HG02678 (cell line): ENCODE measurements at regions not wholly inside any gene's neighbourhood (a gene's known extent, or its start where the extent isn't known, plus 50 kb on each side); places are given as distances from the start of the nearest gene placed in this dataset.
"Not testable (repeated sequence)": the region's sequence is repeated elsewhere in the genome, so short reads cannot be mapped to it uniquely, and the experiment has no call there.

Experiments used
- ATAC-seq: cut with Tn5 transposase; IDR thresholded peaks from one replicate; pipeline ENCODE4 v1.9.1; 2021; ENCODE audit warnings: mild to moderate bottlenecking, moderate library complexity; ENCODE audit not compliant: unreplicated experiment

DNA sequence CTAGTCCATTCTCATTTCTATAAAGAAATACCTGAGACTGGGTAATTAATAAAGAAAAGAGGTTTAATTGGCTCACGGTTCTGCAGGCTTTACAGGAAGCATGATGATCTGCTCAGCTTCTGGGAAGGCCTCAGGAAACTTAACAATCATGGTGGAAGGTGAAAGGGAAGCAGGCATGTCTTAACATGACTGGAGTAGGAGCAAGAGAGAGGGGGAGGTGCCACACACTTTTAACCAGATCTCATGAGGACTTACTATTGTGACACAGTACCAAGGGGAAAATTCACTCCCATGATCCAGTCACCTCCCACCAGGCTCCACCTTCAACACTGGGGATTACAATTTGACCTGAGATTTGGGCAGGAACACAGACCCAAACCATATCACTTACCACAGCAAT lies 310.1 kb downstream of the SH3GL2 start:
- not testable (repeated sequence) for ATAC-seq

DNA sequence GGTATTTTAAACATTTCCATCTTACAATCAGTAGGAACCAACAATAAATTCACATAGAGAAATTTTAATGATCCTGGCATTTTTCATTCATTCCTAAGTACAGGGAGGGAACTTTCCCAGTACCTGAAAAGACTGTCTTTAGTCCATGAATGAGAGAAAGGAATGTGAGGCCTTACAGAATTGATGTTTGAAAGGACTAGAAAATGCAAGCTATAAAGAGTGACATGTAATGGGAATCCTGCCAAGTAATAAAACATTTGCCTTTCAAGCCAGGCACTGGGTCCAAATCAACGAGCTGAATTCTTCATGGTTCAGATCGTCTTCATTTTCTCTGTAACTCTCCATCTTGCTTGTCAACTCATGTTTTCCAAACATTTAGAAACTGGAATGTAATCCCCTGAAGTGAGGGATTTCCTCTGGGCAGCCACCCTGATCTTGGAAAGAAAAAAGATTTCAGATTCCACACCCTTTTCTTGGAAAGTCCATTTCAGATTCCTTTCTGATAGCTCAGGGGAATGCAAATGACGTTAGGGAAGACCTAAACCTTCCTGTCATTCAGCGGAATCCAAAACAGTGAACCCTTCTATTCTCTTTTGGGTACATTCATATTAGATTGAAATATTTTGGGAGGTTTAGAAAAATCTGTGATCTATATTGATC lies 315.8 kb downstream of the SH3GL2 start:
- ATAC-seq = no peak

DNA sequence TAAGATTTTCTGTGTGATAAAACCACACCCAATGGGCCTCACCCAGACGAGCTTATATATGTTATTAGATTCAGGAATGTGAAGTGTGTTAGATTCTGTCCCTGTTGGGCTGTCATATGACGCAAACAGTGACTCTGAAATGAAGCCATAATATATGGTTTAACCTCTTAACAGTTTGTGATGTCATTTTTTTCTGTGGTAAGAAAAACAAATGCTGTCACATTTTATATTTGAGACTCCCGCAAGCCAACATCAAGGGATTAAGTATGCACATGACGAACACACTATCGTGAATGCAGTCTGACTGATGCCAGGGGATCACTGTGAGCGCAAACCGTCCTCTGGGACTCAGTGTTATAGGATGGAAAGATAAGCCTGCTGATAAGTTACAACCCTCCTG lies 321.7 kb downstream of the SH3GL2 start:
- ATAC-seq = no peak

DNA sequence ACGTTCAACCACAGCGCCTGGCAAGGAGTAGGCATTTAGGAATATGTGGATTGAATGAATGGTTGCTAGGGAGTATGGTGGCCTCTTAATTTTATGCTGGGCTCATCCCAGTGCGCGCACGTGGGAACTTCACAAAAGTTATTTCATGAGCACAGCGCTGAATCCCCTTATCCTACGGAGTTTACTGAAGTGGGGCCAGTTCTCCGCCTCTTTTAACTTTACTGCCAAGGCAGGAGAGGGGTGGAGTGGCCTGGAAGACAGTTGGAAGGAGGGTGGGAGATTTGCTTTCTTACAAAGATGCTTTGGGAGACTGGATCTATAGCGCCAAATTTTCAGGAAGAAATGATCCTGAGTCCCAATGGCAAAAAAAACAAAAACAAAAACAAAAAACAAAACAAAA lies 326.5 kb downstream of the SH3GL2 start:
- ATAC-seq = no peak

DNA sequence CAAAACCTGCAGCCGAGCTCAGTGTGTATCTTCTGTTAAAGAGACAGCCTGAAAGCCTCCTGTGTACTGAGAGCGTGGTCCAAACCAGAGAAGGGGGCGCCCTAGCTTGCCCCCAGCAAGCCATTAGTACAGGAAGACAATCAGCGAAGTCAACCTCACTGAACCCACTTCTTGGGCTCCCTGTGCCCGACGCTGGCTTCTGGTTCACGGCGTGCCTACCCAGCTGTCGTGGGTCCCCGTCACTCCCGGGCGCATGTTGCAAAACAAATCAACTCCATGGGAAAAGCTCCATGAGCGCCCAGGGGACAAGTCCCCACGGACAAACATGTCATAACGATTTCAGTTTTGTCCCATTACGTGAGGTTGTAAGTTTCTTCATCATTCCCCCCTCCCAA lies 326.9 kb downstream of the SH3GL2 start:
- no peak for ATAC-seq

DNA sequence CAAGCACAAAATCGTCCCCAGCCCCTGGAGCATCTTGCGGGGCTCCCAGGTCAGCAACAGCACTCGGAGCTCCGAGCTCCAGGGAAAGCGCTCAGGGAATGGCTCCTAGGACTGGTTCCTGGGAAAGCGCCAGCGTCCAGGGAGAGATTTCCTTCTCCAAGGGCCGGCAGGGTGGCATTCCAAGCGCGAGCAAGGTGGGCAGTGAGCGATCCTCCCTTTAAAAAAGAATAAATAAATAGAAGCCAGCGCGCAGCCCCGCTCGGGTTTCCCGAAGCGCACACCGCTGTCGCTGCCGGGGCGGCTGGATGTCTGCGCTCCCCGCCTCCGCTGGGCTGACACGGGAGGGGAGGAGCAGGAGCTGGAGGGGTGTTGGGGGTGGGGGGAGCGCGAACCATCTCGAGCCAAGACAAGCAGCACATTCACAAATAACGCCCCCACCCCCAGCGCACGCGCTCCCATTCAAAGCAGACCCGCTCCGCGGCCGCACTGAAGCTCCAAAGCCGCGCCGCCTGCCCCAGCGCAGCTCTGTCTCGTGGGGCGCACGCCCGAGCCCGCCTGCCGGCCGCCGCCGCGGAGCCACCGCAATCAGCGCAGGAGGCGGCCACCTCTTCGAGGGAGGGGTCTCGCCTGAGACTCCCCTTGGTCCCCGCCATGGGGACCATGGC lies 327.4 kb downstream of the SH3GL2 start:
- no peak for ATAC-seq

DNA sequence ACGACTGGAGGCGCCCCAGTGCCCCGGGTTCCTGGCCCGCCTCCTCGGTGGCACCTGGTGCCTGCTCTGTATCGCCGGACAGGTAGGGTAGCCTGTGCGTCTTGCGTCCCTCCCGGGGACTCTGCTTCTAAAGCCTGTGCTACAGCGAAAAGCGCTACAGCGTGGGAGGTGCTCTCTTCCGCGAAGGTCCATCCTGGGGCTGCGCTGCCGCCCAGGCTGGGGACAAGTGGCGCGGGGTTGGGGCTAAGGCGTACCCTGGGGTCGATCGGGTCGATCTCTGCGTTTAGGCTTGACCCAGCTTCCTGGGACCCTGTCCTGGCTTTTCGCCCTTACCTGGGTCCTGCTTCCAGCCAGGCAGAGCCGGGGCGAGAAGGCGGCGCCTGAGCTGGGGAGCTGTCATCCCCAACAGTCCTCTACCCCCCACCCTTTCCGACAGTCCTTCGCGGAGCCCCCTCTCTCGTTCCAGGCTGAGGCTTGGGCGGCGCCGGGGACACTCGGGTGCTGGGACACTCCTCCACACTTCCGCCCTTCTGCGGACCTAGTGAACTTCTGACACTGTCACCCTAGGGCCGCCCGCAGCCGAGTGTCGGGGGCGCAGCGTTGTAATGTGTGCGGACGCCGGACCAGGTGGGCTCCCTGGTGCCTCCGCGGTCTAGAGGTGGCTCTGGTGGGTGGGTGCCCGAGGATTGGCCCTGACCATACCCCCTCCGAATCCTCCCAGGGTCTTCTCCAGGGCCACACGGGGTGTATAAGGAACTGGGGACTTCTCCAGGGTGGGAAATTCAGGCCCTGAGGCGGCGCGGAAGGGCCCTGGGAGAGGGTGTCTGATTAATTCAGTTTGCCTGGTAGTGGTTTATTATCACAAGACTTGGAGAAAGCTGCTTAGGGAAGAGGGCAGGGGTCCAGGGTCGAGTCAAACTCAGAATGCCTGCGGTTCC lies 328.2 kb downstream of the SH3GL2 start:
- no peak for ATAC-seq

DNA sequence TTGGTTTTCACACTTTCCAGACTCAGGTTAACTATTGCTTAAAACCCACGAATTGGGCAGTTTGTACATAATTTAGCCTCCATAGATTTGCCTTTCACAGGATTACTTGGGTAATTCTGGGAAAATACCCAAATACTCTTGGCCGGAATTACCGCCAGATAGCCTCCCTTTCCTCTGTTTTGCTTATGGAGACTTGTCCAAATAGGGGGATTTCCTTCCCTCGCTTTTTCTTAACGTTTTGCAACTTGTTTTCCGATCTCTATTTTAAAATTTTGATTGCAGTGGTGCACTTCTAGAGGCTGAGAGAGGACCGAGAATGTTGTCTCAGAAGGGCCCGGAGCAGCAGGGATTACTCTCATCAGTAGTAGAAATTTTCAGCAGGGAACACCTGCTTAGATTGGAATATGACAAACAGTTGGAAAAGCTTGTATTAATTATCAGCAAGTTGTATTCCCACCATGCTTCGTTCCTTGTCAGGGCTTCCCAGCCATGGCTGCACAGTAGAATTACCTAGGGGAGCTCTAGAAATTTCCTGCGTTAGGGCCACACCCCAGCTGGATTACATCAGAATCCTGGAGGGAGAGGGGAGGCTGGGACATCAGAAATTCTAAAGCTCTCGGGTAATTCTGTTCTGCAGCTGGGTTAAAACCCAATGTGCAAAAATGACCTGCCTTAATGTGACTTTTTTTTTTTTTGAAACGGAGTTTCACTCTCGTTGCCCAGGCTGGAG lies 329.1 kb downstream of the SH3GL2 start:
- ATAC-seq = no peak

DNA sequence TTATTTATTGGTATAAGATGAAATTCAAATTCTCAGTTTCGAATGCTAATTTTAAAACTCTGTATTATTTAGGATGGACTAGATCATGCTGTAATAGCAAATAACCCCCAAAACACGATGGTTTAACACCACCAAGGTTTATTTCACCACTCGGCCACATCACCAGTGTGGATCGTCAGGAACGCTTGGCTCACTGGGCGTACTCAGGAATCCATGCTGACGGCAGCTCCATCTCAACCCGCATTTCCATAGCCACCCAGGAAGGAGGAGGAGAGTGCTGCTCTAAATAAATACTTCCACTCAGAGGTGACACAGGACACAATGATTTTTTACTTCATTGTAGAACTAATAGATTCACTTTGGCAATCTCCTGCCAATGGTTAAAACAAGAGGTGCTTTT lies 347.4 kb downstream of the SH3GL2 start:
- ATAC-seq = no peak

DNA sequence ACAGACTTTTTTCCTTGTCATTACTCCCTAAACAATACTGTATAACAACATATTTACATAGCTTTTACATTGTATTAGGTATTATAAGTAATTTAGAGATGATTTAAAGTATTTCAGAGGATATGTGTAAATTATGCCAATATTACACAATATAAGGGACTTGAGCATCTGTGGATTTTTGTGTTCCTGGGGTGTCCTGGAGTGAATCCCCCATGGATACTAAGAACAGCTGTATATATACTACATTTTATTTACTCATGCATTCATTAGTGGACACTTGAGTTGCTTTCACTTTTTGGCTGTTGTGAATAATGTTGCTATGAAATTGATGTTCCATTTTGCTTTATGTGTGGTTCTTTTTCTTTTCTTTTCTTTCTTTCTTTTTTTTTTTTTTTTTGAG lies 348.8 kb downstream of the SH3GL2 start:
- no peak for ATAC-seq

DNA sequence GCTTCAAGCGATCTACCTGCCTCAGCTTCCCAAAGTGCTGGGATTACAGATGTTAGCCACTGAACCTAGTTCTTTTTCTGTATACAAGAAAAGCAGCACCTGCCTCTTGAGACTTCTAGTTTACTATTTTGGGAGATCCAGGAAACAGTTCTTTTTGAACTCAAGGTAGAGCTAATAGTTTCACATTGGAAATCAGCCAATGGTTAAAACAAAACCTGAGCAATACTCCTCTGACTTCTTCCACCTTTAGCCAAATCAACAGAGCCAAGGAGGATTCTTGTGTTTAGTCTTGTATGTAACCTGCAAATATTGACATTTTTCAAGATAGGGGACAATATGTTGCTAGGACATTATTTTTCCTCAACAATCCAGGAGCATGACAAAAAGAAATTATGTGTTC lies 349.4 kb downstream of the SH3GL2 start:
- ATAC-seq = no peak

DNA sequence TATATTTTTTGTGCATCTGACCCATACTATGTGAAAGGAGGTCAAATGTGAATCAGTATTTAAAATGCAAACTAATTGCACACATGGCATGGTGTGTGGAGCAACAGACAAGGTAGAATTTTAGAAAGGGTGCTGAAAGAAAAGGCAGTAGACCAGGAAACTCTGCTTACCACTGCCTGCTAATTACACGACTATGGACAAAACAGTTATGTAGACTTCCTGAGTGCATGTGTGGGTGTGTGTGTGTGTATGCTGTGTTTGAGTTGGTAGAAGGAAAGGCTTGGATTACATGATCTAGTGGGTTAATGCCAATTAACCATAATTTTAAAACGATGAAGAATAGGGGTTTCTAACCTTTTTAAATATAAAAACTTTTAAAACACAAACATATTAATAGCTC lies 349.9 kb downstream of the SH3GL2 start:
- no peak for ATAC-seq

DNA sequence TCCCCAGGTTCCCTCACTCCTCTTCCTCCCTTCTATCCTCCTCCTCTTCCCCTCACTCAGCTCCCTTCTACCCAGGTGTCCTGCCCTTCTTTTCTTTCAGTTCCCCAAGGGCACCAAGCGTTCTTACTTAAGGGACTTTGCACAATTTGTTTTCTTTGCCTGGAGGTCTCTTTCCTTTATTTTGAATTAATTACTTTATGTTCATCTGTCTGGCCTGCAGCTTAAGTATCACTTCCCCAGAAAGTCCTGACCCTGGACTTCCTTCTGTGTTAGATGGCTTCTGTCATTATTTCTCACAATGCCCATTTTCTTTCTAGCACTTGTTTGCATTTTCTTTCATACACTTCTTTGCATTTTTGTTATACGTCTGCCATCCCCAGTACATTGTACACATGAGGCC lies 350.6 kb downstream of the SH3GL2 start:
- no peak for ATAC-seq

DNA sequence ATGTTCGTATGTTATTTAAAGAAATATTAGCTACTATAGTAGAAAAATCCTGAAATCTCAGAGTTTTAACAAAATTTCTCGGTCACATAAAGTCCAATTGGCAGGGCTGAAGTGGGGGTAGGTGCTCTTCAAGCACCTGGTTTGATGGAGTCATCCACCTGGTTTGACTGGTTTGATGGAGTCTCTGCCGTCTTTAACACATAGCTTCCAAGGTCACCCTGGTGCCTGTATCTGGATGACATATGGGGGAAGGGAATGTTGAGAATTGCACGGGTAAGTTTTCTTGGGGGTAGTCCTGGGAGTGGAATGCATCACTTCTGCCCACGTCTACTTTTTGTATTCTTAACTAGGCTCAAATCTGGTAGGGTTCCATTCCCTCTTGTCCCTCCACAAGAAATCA lies 351.2 kb downstream of the SH3GL2 start:
- no peak for ATAC-seq

DNA sequence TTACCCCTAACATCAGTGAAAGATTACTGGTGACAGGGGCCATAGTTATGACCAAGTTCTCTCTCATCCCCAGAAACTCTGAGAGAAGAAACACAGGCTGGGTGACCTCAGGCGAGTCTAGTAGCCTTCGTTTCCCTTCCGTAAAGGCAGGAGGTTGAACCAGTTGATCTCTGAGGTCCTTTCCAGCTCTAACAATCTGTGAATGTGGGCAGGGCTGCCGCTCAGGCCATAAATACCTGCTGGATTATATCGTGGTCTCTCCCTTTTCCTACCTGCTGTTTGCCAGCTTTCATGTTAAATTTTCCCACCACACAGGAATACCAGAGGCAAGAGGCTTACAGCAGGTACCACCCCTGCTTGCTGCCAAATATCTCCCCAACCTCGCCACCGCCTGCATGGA lies 357.5 kb downstream of the SH3GL2 start:
- ATAC-seq = no peak

DNA sequence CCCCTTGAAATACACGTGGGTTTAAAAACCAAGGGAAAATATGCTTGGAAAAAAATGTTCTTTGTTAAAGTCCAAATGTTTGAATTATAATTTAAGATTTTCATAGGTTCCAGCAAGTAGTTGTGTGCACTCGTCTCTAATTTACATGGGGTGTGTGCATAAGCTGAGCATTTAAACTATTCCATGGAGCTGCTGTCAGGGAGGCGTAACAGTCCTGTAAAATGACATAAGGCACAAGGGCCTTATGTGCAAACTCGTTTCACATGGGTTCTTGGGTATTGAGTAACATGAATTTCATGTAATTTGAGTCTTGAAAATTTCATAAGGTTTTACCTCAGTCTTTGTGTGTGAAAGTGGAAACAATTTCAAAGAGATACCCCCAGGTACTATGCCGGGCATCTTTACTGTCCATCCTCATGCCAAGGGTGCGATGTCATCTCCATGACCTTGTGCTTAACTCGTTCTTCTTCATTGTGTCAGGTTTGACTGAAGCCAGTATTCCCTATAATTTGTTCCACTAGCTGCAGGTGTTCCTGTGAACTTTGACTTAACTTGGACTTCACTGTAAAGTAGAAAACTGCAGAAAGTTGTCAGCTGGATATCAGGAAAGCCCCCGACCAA lies 359.3 kb downstream of the SH3GL2 start:
- ATAC-seq = no peak

DNA sequence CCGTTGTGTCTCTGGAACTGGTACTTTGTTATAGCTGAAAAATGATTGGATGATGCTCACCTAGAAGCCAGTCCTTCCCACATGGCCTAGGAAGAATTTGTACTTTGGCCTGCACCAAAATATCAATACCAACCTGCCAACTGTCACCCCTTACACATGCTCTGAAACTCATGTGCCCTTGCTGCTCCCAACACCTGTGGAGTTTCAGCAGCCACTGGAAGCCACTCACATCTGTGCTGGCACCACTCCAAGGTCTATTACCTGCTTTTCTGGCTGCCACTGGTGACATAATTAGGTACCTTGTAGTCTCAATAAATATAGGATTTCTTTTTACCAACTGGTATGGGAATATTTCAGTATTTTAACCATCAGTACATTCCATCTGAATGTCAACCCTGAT lies 363.6 kb downstream of the SH3GL2 start:
- ATAC-seq = no peak

DNA sequence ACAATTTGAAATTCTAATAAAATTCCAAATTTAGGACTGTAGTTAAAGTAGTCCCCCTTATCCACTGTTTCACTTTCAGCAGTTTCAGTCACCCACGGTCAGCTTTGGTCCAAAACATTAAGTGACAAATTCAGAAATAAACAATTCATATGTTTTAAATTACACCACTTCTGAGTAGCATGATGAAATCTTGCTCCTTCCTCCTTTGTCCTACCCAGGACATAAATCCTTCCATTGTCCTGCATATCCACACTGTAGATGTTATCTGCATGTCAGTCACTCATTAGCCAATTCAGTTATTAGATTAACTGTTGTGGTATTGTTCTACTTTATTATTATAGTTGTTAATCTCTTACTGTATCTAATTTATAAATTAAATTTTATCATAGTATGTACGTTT lies 376.5 kb downstream of the SH3GL2 start:
- no peak for ATAC-seq

DNA sequence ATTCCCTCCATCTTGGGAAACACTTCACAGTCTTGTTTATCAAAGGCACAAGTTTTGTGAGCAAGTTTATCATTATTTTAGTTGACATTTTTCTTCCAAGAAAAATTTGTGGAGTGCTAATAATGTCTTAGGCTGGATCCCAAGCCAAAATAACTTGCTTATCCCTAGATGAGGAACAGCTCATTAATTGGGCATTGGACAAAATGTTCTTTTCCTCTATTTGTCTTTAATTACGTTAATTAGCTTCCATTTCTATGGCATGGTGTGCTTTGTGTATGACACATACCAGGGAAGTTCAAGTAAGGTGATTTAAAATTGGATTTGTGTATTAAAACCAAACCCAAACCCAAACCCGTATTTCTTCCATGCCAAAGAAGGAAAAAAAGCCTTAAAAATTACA lies 379.5 kb downstream of the SH3GL2 start:
- ATAC-seq = no peak

DNA sequence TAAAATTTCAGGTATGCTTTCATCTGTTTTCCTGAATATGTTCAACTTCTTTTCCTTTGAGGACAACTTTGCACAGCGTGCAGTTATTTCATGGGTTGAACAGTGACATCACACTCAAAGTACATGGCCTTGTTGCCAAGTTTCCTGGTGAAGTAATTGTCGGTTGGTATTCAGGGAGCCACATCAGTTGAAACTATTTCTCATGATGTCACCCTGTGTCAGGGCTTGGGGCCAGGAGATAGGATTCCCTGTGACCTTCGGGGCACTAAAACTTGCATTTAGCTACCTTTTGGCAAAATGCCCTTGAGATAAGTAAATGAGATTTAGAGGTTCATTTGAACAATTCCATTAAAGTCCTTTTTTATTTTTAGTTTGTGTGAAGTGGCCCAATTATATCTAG lies 383.9 kb downstream of the SH3GL2 start:
- ATAC-seq = no peak

DNA sequence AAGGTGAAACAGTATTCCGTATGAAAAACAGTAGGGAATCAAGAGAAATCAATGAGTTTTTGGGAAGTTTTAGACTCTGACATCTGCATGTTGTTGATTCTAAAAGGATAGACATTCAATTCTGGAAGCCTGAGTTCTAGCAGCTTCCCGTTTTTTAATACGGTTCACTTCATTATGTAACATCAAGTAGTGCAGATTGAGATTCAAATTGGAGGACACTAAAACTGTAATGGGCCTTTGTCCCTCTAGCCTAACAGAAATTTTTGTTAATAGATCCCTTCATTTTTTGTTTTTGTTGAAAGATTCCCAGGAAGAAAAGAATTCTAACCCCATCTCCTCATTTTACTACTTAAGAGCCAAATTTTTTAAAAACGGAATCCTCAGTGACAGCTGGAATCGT lies 384.6 kb downstream of the SH3GL2 start:
- ATAC-seq = no peak
